Epithelial cell of proximal tubule (primary cell): ENCODE measurements at regions not wholly inside any gene's neighbourhood (a gene's known extent, or its start where the extent isn't known, plus 50 kb on each side); places are given as distances from the start of the nearest gene placed in this dataset.

Source experiments
- DNase-seq: peaks from one replicate; pipeline ENCODE4 v3.0.0-alpha.2; 2011; ENCODE audit warnings: low read depth
- H3K4me3 ChIP-seq: 2 replicates; pipeline ENCODE4 v1.5.1; 2011; ENCODE audit warnings: low read depth, mild to moderate bottlenecking, low read length
- CTCF ChIP-seq: conservative IDR thresholded peaks from 2 replicates; pipeline ENCODE4 v1.5.1; 2012; ENCODE audit warnings: low read depth, mild to moderate bottlenecking, low read length

DNA sequence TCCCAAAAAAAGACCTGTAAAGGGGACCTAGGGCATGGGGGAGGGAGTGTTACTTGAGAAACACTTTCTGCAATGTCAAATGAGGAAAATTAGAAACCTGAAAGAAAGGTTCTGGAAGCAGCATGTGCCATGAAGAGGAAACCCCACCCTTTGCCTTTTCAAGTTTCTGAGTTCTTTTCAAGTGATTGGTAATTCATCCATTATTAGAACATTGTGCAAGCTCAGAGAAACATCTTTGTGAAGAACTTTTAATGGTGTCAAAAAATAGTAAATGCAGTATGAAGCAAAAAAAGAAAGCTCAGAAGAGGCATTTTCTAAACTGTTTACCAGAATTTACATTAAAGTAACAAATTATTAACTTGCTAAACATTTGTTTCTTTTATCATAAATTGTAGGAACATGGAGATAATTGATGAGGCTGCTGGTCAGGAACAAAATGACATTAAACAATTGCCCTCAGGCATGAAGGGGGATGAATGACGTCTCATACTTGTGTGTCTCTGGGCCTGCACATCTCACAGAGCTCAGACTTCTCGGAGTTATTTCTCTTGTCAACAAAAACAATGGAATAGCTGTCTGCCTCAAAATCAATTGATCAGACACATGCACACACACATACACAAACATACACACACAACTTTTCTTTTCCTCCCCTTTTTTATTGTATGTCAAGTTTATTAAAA lies 1946.0 kb upstream of the CDH6 start:
- DNase-seq = no peak
- TF ChIP-seq CTCF = no peak
- no peak overlapping the region for H3K4me3 ChIP-seq

- no peak for DNase-seq
- TF ChIP-seq CTCF = no peak
- H3K4me3 ChIP-seq = no peak overlapping the region
Measured at GRCh38 chr5:29240379-29240778, 1953.1 kb upstream of the CDH6 start.

DNA sequence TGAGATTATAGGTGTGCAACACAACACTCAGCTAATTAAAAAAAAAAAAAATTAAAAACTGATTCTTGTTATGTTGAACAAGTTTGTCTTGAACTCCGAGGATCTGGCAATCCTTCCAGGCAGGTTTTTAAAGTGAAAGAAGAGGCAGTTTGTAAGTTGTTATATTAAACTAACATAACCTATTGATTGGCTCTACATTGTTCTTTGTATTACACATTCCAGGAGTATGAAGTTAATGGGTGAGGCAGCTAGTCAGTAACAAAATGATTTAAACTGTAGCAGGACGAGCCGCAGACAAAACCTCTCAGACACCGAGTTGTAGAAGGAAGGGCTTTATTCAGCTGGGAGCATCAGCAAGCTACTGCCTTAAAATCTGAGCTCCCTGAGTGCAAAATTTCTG lies 1953.9 kb upstream of the CDH6 start:
- no peak for DNase-seq
- TF ChIP-seq CTCF = no peak

DNA sequence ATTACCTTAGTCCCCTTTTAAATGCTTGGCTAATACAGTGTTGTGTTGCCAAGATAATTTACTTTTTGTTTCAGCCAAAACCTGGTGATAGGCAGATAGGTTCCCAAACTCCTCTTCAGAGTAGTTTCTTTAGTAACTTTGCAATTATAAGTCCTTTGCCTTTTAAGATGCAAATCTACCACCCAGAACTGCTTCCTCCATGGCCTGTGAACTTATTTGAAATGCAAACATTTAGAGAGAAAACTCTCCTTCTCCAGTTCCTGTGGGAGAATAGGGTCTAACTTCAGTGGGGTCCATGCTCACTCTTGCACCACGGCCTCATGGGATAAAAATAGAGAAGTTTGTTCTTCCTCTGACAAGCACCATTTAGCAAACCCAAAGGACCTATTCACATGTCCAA lies 1955.4 kb upstream of the CDH6 start:
- TF ChIP-seq CTCF = no peak
- H3K4me3 ChIP-seq = no peak overlapping the region
- DNase-seq = no peak

More for the DNA sequence above, 1953.9 kb upstream of the CDH6 start:
- no peak overlapping the region for H3K4me3 ChIP-seq

DNA sequence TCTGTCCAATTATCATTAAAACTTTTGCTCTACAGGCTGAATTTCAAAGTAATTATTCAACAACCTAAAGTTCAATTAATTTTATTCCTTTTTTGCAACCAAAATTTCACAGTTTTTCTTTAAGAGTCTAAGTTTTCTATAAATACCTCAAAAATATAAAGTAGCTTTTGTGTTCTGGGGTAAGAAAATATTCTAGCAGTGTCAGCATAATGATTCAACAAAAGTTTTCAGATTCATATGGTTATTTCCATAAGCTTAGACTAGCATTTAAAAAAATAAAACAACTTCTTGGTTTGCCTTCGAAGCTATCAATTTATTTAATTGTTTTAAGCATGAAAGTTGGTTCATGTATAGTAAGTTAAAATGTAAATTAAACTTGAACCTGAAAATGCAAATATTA lies 1962.3 kb upstream of the CDH6 start:
- DNase-seq = no peak
- no peak overlapping the region for H3K4me3 ChIP-seq
- no peak for TF ChIP-seq CTCF

- DNase-seq = no peak
- no peak overlapping the region for H3K4me3 ChIP-seq
- TF ChIP-seq CTCF = no peak
Measured at GRCh38 chr5:29230591-29230990, 1962.9 kb upstream of the CDH6 start.

- no peak for DNase-seq
- no peak overlapping the region for H3K4me3 ChIP-seq
- TF ChIP-seq CTCF = no peak
Measured at GRCh38 chr5:29229461-29229860, 1964.0 kb upstream of the CDH6 start.
